ENCODE measurements at regions not wholly inside any gene's neighbourhood (a gene's known extent, or its start where the extent isn't known, plus 50 kb on each side); places are given as distances from the start of the nearest gene placed in this dataset.

DNA sequence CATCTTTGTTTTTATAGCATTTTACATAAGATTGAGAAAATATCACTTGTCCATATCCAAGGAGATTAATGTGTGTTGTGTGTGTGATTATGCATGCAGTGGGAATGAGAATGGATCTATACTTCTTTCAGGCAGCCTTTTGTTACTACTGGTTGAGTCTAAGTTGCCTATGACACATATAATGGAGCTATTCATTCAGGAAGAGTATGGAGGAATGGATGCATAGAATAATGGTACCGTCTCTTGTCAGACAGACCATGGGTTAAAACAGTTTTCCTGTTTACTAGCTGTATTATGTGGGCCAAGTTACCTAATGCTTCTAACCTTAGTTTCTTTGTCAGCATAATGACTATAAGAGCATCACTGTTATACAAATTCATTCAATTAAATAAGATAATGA is 155.4 kb upstream of the KYNU start:
- H3K9me3 ChIP-seq (replicated peaks; ENCODE audit: control insufficient read depth, insufficient read depth, low read length) = no peaks in the 10 kb centered on the region
- H3K4me3 ChIP-seq (replicated peaks in 1 of 3; ENCODE audit: insufficient read depth in 1 of 3, low read depth in 1 of 3, low read length in 3 of 3) = no peak overlapping the region
- POLR2A ChIA-PET = no interaction called here
- H3K4me2 ChIP-seq (ENCODE audit: insufficient read depth, low read length) = no peak overlapping the region
- BruUV-seq (replicated peaks) = no TSS peak
- H3K79me2 ChIP-seq (ENCODE audit: control insufficient read depth, insufficient read depth, low read length) = no peaks in the 10 kb centered on the region
- TF ChIP-seq, protein P1, sequence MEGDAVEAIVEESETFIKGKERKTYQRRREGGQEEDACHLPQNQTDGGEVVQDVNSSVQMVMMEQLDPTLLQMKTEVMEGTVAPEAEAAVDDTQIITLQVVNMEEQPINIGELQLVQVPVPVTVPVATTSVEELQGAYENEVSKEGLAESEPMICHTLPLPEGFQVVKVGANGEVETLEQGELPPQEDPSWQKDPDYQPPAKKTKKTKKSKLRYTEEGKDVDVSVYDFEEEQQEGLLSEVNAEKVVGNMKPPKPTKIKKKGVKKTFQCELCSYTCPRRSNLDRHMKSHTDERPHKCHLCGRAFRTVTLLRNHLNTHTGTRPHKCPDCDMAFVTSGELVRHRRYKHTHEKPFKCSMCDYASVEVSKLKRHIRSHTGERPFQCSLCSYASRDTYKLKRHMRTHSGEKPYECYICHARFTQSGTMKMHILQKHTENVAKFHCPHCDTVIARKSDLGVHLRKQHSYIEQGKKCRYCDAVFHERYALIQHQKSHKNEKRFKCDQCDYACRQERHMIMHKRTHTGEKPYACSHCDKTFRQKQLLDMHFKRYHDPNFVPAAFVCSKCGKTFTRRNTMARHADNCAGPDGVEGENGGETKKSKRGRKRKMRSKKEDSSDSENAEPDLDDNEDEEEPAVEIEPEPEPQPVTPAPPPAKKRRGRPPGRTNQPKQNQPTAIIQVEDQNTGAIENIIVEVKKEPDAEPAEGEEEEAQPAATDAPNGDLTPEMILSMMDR (IDR thresholded peaks at IDR 0.05; ENCODE audit: extremely low read depth in 1 of 2, insufficient read depth in 1 of 2, low read depth in 1 of 2, low read length in 2 of 2) = no peak
- TF ChIP-seq FOS (IDR thresholded peaks at IDR 0.05; ENCODE audit: borderline replicate concordance, insufficient read depth, low read length) = no peak
- TF ChIP-seq, protein P2, sequence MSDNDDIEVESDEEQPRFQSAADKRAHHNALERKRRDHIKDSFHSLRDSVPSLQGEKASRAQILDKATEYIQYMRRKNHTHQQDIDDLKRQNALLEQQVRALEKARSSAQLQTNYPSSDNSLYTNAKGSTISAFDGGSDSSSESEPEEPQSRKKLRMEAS (IDR thresholded peaks at IDR 0.05; ENCODE audit: insufficient read depth, insufficient read length) = no peak
- no peak for TF ChIP-seq GATA2 (IDR thresholded peaks at IDR 0.05; ENCODE audit: insufficient read depth, insufficient read length, low read depth, low read length)
- no peak for TF ChIP-seq EZH2 (IDR thresholded peaks at IDR 0.05; ENCODE audit: borderline replicate concordance, low read depth, low read length, severe bottlenecking)
- TF ChIP-seq JUN (IDR thresholded peaks at IDR 0.05; ENCODE audit: borderline replicate concordance, insufficient read depth, insufficient read length, low read depth) = no peak
- no peak for TF ChIP-seq POLR2A (IDR thresholded peaks at IDR 0.05; ENCODE audit: low read depth, low read length)
- TF ChIP-seq POLR2AphosphoS5 (IDR thresholded peaks at IDR 0.05; ENCODE audit: insufficient read depth, low read depth, low read length) = no peak
- TF ChIP-seq MYC (IDR thresholded peaks at IDR 0.05; ENCODE audit: low read depth, low read length) = no peak
- no peak overlapping the region for H2AFZ ChIP-seq (ENCODE audit: low read depth, low read length)
- no peaks in the 10 kb centered on the region for H3K27me3 ChIP-seq (ENCODE audit: control insufficient read depth in 2 of 2, insufficient read depth in 2 of 2, low read length in 2 of 2)
- H3K4me1 ChIP-seq (ENCODE audit: control insufficient read depth, extremely low read depth, insufficient read depth, low read length) = no peaks in the 10 kb centered on the region
- no peak overlapping the region for H3K27ac ChIP-seq (ENCODE audit: insufficient read depth, low read depth, low read length)
- no peaks in the 10 kb centered on the region for H4K20me1 ChIP-seq (replicated peaks; ENCODE audit: control insufficient read depth, extremely low read depth, insufficient read depth, low read length)
- no peaks in the 10 kb centered on the region for H3K9me1 ChIP-seq (replicated peaks; ENCODE audit: control insufficient read depth, extremely low read depth, insufficient read depth, low read length)
- no peak for FAIRE-seq
- no peak overlapping the region for H3K9ac ChIP-seq (replicated peaks; ENCODE audit: extremely low read depth, insufficient read depth, low read length)
- no peaks in the 10 kb centered on the region for H3K36me3 ChIP-seq (ENCODE audit: control insufficient read depth in 2 of 2, extremely low read depth in 1 of 2, insufficient read depth in 2 of 2, low read length in 2 of 2)
- dilution Hi-C loops (cut with MboI; ENCODE audit: extremely low pct_ligation_motif_present, low sequenced_read_pairs) = no loop called here
- DNase-seq (ENCODE audit: low read depth, low spot score) = no peak
- CTCF ChIA-PET = no interaction called here
- intact Hi-C loops (cut with micrococcal nuclease) = no loop called here

Data from endothelial cell of umbilical vein (primary cell).